GM12878 (cell line): ENCODE measurements at regions not wholly inside any gene's neighbourhood (a gene's known extent, or its start where the extent isn't known, plus 50 kb on each side); places are given as distances from the start of the nearest gene placed in this dataset.

Experiments
- ATAC-seq: fragments of 200-7000 bp; cut with Tn5 transposase; 3 replicates; pipeline ENCODE4 v1.9.1; 2020; ENCODE audit warnings: mild to moderate bottlenecking, moderate library complexity
- BruUV-seq: library from RNA; stranded (reverse); fragments of 400-500 nt; replicated peaks from 2 replicates; lab custom pipeline; 2021; lab: Mats Ljungman, UMichigan
- CTCF ChIA-PET: fragments of 300-600 bp; sonication (Branson Sonifier 250); formaldehyde crosslinking; extraction: SDS; loops from one replicate; lab custom pipeline; 2021; ENCODE audit warnings: inconsistent platforms; lab: Yijun Ruan, JAX
- POLR2A ChIA-PET: fragments of 350-600 bp; formaldehyde crosslinking; extraction: SDS; loops from one replicate; lab custom pipeline; 2021; ENCODE audit warnings: inconsistent platforms; lab: Charles Lee
- RAD21 ChIA-PET: fragments of 300-600 bp; sonication (Branson Sonifier 250); formaldehyde crosslinking; loops from one replicate; lab custom pipeline; 2023; ENCODE audit warnings: antibody characterized with exemption; ENCODE audit not compliant: unreplicated experiment; lab: Charles Lee
- SMC1A ChIA-PET: fragments of 300-600 bp; sonication (Branson Sonifier 250); formaldehyde crosslinking; loops from one replicate; lab custom pipeline; 2023; ENCODE audit not compliant: unreplicated experiment, uncharacterized antibody; lab: Charles Lee
- DNase-seq: peaks from one replicate; pipeline ENCODE4 v3.0.0-alpha.2; 2011; ENCODE audit warnings: low read depth, low spot score
- FAIRE-seq: peaks from 3 replicates; lab custom pipeline; 2011; peaks lifted over from hg19 to GRCh38; lab: Jason Lieb, UNC
- H2AFZ ChIP-seq: 2 replicates; pipeline ENCODE4 v1.6.0; 2011; ENCODE audit warnings: low read depth, low read length, control low read depth; ENCODE audit not compliant: control insufficient read depth
- H3K27ac ChIP-seq: 2 replicates; pipeline ENCODE4 v1.5.1; 2011; ENCODE audit warnings: control low read depth; ENCODE audit not compliant: control insufficient read depth, insufficient read depth
- H3K27me3 ChIP-seq, 2 experiments: replicated peaks in 1 of 2; 2 replicates each; pipeline versions ENCODE4 v1.6.0 to v1.6.1; 2011; ENCODE audit warnings: low read length in 1 of 2; ENCODE audit not compliant: control insufficient read depth in 2 of 2, insufficient read depth in 2 of 2
- H3K36me3 ChIP-seq, 2 experiments: 2 replicates each; pipeline ENCODE4 v1.5.1; 2011; ENCODE audit warnings: low read length in 1 of 2; ENCODE audit not compliant: control insufficient read depth in 2 of 2, insufficient read depth in 2 of 2
- H3K4me1 ChIP-seq: 2 replicates; pipeline ENCODE4 v1.6.1; 2011; ENCODE audit warnings: mild to moderate bottlenecking, low read length, moderate library complexity, mixed read lengths; ENCODE audit not compliant: control insufficient read depth, insufficient read depth
- H3K4me2 ChIP-seq: 2 replicates; pipeline ENCODE4 v1.6.0; 2011; ENCODE audit warnings: control low read depth; ENCODE audit not compliant: control insufficient read depth, insufficient read depth
- H3K4me3 ChIP-seq: fragments of 200-600 bp; sonication (generic); 2 replicates; pipeline ENCODE4 v1.5.1; 2016
- H3K79me2 ChIP-seq: 2 replicates; pipeline ENCODE4 v1.6.0; 2011; ENCODE audit warnings: low read length; ENCODE audit not compliant: control insufficient read depth, insufficient read depth
- H3K9ac ChIP-seq: 2 replicates; pipeline ENCODE4 v1.8.0; 2011; ENCODE audit warnings: low read length, control low read depth, mixed read lengths; ENCODE audit not compliant: control insufficient read depth, insufficient read depth
- H3K9me3 ChIP-seq: replicated peaks from 3 replicates; pipeline ENCODE4 v1.5.1; 2011; ENCODE audit warnings: mild to moderate bottlenecking, low read length; ENCODE audit not compliant: control insufficient read depth, insufficient read depth
- H4K20me1 ChIP-seq: 2 replicates; pipeline ENCODE4 v1.6.0; 2011; ENCODE audit not compliant: control insufficient read depth, insufficient read depth
- ASH2L ChIP-seq: fragments of 300-600, 200-600 bp; sonication (generic); IDR thresholded peaks from 2 replicates; pipeline ENCODE4 v1.6.1; 2017; ENCODE audit warnings: low read depth, mild to moderate bottlenecking, borderline replicate concordance
- CBX5 ChIP-seq: sonication (generic); IDR thresholded peaks from 2 replicates; pipeline ENCODE4 v1.6.1; 2016; ENCODE audit warnings: low read depth, moderate library complexity, mild to moderate bottlenecking, inconsistent platforms
- CEBPB ChIP-seq, 2 experiments: fragments of 150-350 bp in 1 of 2; IDR thresholded peaks; 2 replicates each; pipeline ENCODE4 v1.6.1; 2012 to 2014; ENCODE audit warnings: low read depth in 2 of 2, low read length in 2 of 2, borderline replicate concordance in 1 of 2, inconsistent platforms in 1 of 2
- FOXK2 ChIP-seq: fragments of 450-650 bp; IDR thresholded peaks from 2 replicates; pipeline ENCODE4 v1.6.1; 2017; ENCODE audit warnings: mild to moderate bottlenecking, moderate library complexity
- MYB ChIP-seq: fragments of 150-350 bp; IDR thresholded peaks from 2 replicates; pipeline ENCODE4 v1.6.1; 2014; ENCODE audit warnings: mild to moderate bottlenecking, low read depth, low read length, borderline replicate concordance
- PAX5 ChIP-seq: IDR thresholded peaks from 2 replicates; pipeline ENCODE4 v1.6.1; 2011; ENCODE audit warnings: low read depth, low read length, borderline replicate concordance
- PML ChIP-seq: IDR thresholded peaks from 2 replicates; pipeline ENCODE4 v1.6.1; 2012; ENCODE audit warnings: low read length, inconsistent platforms
- POLR2AphosphoS2 ChIP-seq: IDR thresholded peaks from 2 replicates; pipeline ENCODE4 v1.6.1; 2011; ENCODE audit warnings: low read depth, mild to moderate bottlenecking, low read length, improper control_type of control experiment, moderate library complexity
- RUNX3 ChIP-seq: IDR thresholded peaks from 2 replicates; pipeline ENCODE4 v1.6.1; 2012; ENCODE audit warnings: low read length, inconsistent platforms
- SMC3 ChIP-seq: IDR thresholded peaks from 2 replicates; pipeline ENCODE4 v1.6.1; 2011; ENCODE audit warnings: low read length, improper control_type of control experiment, borderline replicate concordance
- SP1 ChIP-seq: IDR thresholded peaks from one replicate; pipeline ENCODE4 v1.6.1; 2011; ENCODE audit warnings: low read depth, low read length
- TARDBP ChIP-seq: IDR thresholded peaks from 2 replicates; pipeline ENCODE4 v1.6.1; 2016; ENCODE audit warnings: borderline replicate concordance
- TCF3 ChIP-seq: IDR thresholded peaks from 2 replicates; pipeline ENCODE4 v1.6.1; 2012; ENCODE audit warnings: low read depth, mild to moderate bottlenecking, low read length, borderline replicate concordance; ENCODE audit not compliant: insufficient read depth
- ZNF24 ChIP-seq: fragments of 450-650 bp; IDR thresholded peaks from 2 replicates; pipeline ENCODE4 v1.6.1; 2017; ENCODE audit warnings: antibody characterized with exemption, mild to moderate bottlenecking
- WGBS: methylation state at CpG from one replicate; pipeline ENCODE4 v1.1.6; 2016; ENCODE audit warnings: low lambda C conversion rate; ENCODE audit not compliant: insufficient replicate concordance, insufficient coverage; ENCODE audit errors: missing lambda C conversion rate; 5-methylcytosine and 5-hydroxymethylcytosine counted together
- in situ Hi-C: fragments of 300-500 bp; cut with MboI; formaldehyde crosslinking; loops from 9 replicates; pipeline ENCODE4 v1.14.3; 2018; ENCODE audit warnings: mixed read lengths
- intact Hi-C: fragments of 100-400 bp; cut with micrococcal nuclease; formaldehyde crosslinking; loops from one replicate; pipeline ENCODE4 v1.14.2; 2022; ENCODE audit not compliant: unreplicated experiment
- TF ChIP-seq, protein P1 (sequence below): IDR thresholded peaks from 2 replicates; pipeline ENCODE4 v1.6.1; 2012; ENCODE audit warnings: mild to moderate bottlenecking, low read depth, low read length
- TF ChIP-seq, protein P2 (sequence below): fragments of 450-650 bp; IDR thresholded peaks from 2 replicates; pipeline ENCODE4 v1.6.1; 2018; ENCODE audit warnings: borderline replicate concordance, mild to moderate bottlenecking; ENCODE audit not compliant: partially characterized antibody
- TF ChIP-seq, protein P3 (sequence below): fragments of 450-650 bp; IDR thresholded peaks from 2 replicates; pipeline ENCODE4 v1.6.1; 2017; ENCODE audit warnings: low read depth, mild to moderate bottlenecking, moderate library complexity
- TF ChIP-seq, protein P4 (sequence below): IDR thresholded peaks from 2 replicates; pipeline ENCODE4 v1.6.1; 2011; ENCODE audit warnings: low read depth, low read length, improper control_type of control experiment, borderline replicate concordance

DNA sequence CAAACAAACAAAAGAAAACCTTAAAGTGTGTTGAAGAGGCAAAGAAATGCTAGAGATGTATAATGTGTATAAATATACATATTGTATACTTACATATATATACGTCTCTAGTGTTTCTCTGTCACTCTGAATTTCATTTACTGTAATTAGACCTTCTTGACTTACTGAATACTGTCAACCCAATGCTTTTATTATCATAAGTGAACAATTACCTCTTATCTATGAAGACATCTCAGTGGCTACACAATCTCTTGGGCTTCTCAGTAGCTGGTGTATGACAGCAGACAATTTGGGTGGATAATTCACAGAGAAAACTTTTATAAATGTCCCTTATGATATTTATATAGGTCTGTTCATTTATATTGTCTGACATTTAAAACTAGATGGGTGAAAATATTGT, 664.1 kb upstream of the ANO3 start:
- ChIA-PET SMC1A (no interaction called here), POLR2A (no interaction called here), CTCF (no interaction called here), RAD21 (no interaction called here)
- no peak overlapping the region for H3K27ac ChIP-seq
- no TSS peak for BruUV-seq
- no peaks in the 10 kb centered on the region for H3K4me1 ChIP-seq
- in situ Hi-C loops (no loop called here), intact Hi-C loops (no loop called here)
- WGBS = 0% methylated on average over 1 of the region's 1 CpG
- H3K9me3 ChIP-seq = no peaks in the 10 kb centered on the region
- no peaks in the 10 kb centered on the region for H3K79me2 ChIP-seq
- H2AFZ ChIP-seq = no peak overlapping the region
- H4K20me1 ChIP-seq = no peaks in the 10 kb centered on the region
- H3K4me3 ChIP-seq = no peak overlapping the region
- no peak for DNase-seq
- H3K36me3 ChIP-seq = no peaks in the 10 kb centered on the region
- H3K4me2 ChIP-seq = no peak overlapping the region
- no peak overlapping the region for H3K9ac ChIP-seq
- H3K27me3 ChIP-seq = no peaks in the 10 kb centered on the region
- no peak for FAIRE-seq
- no peak for ATAC-seq
- TF ChIP-seq TCF3 (no peak), PAX5 (no peak), ASH2L (no peak), CBX5 (no peak), TARDBP (no peak), PML (no peak), CEBPB (IDR thresholded peaks at IDR 0.05; ENCODE audit: borderline replicate concordance in 1 of 2, low read depth in 2 of 2, low read length in 2 of 2) (no peak), SP1 (no peak), POLR2AphosphoS2 (no peak), MYB (no peak), ZNF24 (no peak), SMC3 (no peak), RUNX3 (no peak), FOXK2 (no peak)
- TF ChIP-seq, protein P1, sequence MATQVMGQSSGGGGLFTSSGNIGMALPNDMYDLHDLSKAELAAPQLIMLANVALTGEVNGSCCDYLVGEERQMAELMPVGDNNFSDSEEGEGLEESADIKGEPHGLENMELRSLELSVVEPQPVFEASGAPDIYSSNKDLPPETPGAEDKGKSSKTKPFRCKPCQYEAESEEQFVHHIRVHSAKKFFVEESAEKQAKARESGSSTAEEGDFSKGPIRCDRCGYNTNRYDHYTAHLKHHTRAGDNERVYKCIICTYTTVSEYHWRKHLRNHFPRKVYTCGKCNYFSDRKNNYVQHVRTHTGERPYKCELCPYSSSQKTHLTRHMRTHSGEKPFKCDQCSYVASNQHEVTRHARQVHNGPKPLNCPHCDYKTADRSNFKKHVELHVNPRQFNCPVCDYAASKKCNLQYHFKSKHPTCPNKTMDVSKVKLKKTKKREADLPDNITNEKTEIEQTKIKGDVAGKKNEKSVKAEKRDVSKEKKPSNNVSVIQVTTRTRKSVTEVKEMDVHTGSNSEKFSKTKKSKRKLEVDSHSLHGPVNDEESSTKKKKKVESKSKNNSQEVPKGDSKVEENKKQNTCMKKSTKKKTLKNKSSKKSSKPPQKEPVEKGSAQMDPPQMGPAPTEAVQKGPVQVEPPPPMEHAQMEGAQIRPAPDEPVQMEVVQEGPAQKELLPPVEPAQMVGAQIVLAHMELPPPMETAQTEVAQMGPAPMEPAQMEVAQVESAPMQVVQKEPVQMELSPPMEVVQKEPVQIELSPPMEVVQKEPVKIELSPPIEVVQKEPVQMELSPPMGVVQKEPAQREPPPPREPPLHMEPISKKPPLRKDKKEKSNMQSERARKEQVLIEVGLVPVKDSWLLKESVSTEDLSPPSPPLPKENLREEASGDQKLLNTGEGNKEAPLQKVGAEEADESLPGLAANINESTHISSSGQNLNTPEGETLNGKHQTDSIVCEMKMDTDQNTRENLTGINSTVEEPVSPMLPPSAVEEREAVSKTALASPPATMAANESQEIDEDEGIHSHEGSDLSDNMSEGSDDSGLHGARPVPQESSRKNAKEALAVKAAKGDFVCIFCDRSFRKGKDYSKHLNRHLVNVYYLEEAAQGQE = no peak
- TF ChIP-seq, protein P2, sequence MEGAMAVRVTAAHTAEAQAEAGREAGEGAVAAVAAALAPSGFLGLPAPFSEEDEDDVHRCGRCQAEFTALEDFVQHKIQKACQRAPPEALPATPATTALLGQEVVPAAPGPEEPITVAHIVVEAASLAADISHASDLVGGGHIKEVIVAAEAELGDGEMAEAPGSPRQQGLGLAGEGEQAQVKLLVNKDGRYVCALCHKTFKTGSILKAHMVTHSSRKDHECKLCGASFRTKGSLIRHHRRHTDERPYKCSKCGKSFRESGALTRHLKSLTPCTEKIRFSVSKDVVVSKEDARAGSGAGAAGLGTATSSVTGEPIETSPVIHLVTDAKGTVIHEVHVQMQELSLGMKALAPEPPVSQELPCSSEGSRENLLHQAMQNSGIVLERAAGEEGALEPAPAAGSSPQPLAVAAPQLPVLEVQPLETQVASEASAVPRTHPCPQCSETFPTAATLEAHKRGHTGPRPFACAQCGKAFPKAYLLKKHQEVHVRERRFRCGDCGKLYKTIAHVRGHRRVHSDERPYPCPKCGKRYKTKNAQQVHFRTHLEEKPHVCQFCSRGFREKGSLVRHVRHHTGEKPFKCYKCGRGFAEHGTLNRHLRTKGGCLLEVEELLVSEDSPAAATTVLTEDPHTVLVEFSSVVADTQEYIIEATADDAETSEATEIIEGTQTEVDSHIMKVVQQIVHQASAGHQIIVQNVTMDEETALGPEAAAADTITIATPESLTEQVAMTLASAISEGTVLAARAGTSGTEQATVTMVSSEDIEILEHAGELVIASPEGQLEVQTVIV = no peak
- TF ChIP-seq, protein P3, sequence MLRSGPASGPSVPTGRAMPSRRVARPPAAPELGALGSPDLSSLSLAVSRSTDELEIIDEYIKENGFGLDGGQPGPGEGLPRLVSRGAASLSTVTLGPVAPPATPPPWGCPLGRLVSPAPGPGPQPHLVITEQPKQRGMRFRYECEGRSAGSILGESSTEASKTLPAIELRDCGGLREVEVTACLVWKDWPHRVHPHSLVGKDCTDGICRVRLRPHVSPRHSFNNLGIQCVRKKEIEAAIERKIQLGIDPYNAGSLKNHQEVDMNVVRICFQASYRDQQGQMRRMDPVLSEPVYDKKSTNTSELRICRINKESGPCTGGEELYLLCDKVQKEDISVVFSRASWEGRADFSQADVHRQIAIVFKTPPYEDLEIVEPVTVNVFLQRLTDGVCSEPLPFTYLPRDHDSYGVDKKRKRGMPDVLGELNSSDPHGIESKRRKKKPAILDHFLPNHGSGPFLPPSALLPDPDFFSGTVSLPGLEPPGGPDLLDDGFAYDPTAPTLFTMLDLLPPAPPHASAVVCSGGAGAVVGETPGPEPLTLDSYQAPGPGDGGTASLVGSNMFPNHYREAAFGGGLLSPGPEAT = no peak
- TF ChIP-seq, protein P4, sequence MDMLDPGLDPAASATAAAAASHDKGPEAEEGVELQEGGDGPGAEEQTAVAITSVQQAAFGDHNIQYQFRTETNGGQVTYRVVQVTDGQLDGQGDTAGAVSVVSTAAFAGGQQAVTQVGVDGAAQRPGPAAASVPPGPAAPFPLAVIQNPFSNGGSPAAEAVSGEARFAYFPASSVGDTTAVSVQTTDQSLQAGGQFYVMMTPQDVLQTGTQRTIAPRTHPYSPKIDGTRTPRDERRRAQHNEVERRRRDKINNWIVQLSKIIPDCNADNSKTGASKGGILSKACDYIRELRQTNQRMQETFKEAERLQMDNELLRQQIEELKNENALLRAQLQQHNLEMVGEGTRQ = no peak
